8988T (cell line): ENCODE measurements at regions not wholly inside any gene's neighbourhood (a gene's known extent, or its start where the extent isn't known, plus 50 kb on each side); places are given as distances from the start of the nearest gene placed in this dataset.

Source experiments
- DNase-seq: peaks from one replicate; pipeline ENCODE4 v3.0.0; 2011

GRCh38 chr5:155303120-155303519, 289.6 kb downstream of the KIF4B start:
- no peak for DNase-seq

- DNase-seq, result no peak
These were observed 293.7 kb downstream of the KIF4B start for GRCh38 chr5:155307229-155307628.

GRCh38 chr5:155308289-155308688, 294.7 kb downstream of the KIF4B start:
- DNase-seq, result no peak

DNA sequence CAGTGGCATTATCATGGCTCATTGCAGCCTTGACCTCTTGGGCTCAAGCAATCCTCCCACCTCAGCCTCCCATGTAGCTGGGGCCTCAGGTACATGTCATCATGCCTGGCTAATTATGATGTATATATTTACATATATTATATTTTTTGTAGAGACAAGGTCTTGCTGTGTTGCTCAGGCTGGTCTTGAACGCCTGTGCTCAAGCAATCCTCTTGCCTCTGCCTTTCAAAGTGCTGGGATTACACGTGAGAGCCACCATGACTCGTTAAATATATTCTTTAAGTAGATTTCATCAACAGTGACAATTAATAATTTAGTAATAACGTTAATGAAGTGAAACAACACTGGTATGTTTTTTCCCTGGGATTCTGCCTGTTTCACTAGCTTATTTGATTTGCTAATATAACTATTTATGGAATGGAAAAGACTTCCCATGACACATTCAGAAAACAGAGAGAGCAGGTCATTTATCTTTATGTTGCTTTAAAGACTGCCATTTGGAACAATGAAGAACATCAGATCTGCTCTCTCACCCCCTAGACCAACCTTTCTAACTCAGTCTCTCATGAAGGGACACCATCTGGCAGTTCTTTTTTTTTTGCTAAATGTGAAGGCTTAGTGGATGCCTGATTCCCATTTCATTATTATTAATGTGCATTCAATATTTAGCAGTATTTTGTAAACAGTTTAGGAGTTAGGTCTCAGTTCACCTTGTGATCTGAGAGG, 295.6 kb downstream of the KIF4B start:
- DNase-seq, result no peak

- DNase-seq, result no peak
These were observed 298.2 kb downstream of the KIF4B start for GRCh38 chr5:155311721-155312120.

- no peak for DNase-seq
These were observed 300.0 kb downstream of the KIF4B start for GRCh38 chr5:155313518-155313917.

DNA sequence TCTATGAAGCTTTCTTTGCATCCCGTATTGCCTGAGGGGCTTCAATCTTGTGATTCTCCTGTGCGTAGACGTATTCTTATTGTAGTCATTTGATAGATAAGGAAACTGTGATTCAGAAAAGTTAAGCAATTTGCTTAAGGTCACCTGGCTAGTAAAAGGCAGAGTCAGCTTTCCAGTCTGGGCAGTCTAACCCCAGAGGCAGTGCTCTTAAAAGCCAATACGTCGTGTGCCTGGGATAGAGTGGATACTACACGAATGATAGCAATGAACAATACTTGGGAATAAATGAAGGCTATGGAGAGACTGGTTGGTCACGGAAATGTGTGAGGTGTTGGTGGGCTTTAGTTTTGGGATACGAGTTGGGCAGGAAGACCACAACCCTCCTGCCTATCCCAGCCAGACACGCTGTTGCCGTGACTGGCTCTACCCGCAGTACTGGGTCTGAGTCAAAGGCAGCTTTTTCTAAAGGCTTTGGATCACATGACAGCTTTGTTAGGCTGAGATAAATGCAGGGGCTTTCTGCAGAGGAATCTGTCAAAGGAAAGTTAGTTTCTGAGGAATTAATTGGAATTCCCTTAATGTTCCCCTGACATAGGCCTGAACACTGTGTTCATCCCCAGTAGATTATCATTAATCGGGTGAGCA, 302.6 kb downstream of the KIF4B start:
- DNase-seq, result no peak

- no peak for DNase-seq
These were observed 319.1 kb downstream of the KIF4B start for GRCh38 chr5:155332618-155333017.

GRCh38 chr5:155342956-155343355, 329.4 kb downstream of the KIF4B start:
- no peak for DNase-seq

GRCh38 chr5:155343468-155343867, 329.9 kb downstream of the KIF4B start:
- no peak for DNase-seq

DNA sequence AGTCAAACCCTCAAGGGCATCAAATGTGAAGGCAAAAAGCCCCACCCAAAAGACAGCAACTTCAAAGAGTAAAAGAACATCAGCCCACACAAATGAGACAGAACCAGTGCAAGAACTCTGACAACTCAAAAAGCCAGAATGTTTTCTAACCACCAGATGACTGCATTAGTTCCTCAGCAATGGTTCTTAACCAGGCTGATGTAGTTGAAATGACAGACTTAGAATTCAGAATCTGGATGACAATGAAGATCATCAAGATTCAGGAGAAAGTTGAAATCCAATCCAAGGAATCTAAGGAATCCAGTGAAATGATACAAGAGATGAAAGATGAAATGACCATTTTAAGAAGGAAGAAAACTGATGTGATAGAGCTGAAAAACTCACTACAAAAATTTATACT, 339.7 kb downstream of the KIF4B start:
- no peak for DNase-seq

DNA sequence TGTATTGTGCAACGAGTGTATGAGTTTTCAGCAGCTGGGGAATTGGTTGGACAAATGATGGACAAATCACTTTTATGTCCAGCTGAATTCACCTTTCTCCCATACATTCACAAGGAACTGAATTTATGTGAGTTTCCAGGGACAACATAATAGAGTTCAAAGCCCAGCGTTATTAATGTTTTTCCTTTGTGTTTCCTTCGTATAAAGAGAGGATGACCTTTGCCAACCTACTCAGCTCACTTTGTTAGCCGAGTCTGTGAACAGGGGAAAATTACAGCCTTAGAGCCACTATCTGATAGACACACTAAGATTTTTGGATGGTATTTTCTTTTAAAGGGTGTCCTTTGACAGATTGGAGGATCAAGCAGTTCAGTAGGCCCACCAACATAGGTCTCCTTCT, 352.5 kb downstream of the KIF4B start:
- no peak for DNase-seq

DNA sequence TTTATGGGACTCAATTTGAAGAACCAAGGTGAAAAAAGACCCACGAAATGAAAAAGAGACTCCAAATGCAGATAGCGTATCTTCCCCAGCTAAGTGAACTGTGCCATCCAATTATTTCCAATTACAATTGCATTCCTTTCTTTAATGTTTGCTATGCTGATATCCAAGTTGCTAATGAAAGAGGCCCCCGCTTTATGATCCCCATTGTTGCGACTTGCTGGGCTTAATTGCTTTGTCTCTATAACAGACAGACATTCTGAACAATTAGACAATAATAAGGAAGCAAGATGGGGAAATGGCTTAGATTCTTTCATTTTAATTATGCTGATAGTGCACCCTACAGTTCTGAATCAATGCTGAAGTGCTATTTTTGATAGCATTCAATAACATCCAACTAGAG, 354.3 kb downstream of the KIF4B start:
- no peak for DNase-seq

DNA sequence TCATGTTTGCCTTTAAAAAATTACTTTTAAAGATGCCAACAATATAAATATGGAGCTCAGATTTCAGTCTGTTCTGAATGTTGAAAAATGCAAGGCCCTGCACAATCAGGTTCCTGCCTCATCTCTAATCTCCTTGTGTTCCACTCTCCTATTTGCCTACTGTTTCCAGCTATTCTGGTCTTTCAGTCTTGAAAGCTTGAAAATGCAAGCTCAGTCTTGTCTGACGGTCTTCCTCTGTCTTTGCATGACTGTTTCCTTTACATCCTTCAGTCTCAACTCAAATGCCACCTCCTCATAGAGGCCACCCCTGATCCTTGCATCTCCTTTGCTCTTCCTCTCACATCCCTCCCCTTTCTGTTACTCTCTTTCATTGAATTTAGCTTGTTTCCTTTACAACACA, 354.9 kb downstream of the KIF4B start:
- no peak for DNase-seq

DNA sequence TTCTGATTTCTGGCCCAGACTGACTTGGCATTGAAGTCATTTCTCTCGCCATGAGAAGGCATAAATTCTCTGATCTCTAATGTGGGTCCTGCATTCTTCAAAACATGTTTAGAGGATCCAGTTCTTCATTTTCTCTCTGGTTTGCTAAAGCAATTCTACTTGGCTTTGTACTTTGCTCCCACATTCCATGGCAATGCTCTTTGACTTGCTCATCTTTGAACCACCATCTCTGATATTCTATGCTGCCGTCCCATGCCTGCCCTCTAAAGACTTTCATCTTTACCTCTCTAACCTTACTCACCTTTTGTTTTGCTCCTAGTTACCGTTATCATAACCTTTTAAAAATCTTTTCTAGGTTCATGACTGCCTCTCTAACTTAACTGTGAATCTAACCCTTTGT, 366.9 kb downstream of the KIF4B start:
- DNase-seq, result no peak

DNA sequence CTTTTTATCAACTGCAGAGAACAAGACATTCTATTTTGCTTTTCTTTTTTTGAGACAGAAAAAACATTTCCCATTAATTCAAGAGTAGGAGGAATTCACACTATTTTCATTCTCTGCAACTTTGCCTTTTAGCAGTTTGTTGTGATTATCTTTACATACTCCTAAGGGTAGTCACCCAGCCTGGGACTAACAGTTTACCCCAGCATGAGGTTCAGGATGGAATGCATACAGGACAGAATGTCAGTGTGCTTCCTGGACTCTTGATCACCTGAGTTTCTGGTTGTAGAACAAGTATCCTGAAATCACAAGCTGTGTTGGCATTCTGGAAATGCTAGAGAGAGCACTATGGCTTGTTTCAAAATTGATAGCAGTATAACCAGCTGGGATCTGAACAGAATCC, 368.1 kb downstream of the KIF4B start:
- DNase-seq, result no peak

GRCh38 chr5:155389498-155389897, 375.9 kb downstream of the KIF4B start:
- no peak for DNase-seq

DNA sequence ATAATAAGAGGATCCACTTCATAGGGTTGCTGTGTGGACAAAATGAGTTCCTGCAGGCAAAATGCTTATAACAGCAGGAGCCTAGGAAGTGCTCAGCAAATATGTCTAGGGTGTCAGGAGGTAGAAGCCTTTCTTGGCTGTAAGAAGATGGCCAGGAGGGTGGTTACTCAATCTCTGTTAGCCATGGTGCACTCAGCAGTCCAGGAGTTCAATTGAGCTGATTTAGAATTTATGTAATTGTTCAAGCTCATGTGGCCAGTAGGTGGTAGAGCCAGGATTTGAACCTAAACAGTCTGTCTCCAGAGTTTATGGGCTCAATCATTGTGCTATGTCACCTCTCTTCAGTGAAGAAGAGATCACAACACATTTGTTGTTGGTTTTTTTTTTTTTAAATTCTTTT, 381.2 kb downstream of the KIF4B start:
- no peak for DNase-seq

DNA sequence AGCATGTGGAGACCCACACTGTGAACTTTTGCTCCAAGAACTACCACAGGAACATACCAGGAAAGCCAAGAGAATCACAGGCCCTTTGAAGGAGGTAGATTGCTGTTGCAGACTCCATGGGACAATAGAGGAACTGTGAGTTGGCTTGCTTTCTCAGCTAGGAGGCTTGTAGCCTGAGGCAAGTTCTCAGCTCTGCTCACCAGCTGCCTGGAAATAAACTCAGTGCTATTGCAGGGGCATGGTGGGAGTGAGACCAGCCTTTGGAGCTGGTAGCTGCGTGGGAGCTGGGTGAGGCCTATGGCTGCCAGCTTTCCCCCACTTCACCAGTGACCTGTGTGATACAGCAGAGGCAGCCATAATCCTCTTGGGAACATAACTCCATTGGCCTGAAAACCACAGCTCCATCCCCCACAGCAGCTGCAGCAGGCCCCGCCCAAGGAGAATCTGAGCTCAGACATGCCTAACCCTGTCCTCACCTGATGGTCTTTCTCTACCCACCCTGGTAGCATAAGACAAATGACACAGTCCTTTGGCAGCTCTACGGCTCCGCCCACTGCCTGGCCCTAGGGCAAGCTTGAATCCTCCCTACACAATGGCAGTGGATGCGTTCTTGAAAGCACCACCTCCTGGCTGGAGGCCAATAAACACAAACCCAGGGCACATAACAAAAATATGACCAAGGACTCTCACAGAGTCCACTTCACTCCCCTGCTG, 389.5 kb downstream of the KIF4B start:
- no peak for DNase-seq

- no peak for DNase-seq
These were observed 393.3 kb downstream of the KIF4B start for GRCh38 chr5:155406815-155407214.

GRCh38 chr5:155408465-155408864, 394.9 kb downstream of the KIF4B start:
- no peak for DNase-seq

DNA sequence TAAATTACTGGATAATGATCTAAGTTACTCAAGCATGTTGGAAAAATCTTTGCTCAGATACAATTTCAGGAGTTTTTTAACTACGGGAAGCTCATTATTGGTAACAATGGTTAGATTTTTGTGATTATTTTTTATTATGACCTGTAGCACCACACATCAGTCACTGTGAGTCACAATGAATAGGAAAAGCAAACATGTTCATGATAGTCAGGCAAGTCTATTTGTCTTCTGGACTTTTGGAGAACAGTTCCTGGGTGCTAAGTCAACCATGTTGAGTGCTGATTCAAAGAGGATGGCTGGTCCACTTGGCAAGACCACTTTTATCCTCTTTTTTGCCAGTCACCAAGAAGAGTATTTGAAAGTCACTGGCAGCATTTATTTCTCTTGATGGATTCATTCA, 403.2 kb downstream of the KIF4B start:
- DNase-seq, result no peak

DNA sequence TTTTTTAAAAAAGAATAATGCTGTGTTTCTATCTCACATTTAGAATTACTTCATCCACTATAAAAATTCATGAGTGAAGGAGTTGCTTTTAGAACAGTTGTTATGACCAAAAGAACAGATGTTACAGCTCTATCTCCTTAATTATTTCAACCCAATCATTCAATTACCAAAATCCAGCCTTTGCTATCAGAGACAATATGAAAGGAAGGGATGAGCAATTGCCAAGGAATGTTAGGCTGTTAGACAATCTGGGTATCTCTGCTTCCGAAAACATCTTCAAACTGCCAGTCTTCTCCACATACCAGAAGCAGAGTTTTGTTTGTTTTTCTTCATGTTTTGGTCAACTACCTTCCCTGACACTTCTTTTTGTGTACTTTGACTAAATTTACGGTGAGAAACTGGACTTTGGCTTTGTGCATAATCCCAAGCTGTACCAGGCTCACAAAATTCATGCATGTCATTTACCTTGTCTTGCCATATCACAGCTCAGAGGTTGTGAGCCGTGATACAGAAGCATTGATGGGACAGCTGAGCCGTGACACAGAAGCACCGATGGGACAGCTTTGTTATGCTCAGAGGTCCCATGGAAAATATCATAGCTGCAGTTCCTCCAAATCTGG, 405.5 kb downstream of the KIF4B start:
- DNase-seq, result no peak

GRCh38 chr5:155430192-155430591, 416.6 kb downstream of the KIF4B start:
- no peak for DNase-seq
